ENCODE measurements at regions not wholly inside any gene's neighbourhood (a gene's known extent, or its start where the extent isn't known, plus 50 kb on each side); places are given as distances from the start of the nearest gene placed in this dataset.

- Histone ChIP-seq H3K4me3 (no peak overlapping the region), H3K4me2 (no peak overlapping the region), H3K4me1 (peaks cover 0 to 7% (median 0%) of the 10 kb centered on the region in 10 experiments; a peak in 2 of 20 replicates), H3K9me3 (replicated peaks in 1 of 11) (no peaks in the 10 kb centered on the region), H3K27ac (no peak overlapping the region), H3K36me3 (no peaks in the 10 kb centered on the region), H3K27me3 (no peaks in the 10 kb centered on the region), H3K9ac (no peak overlapping the region), H4K20me1 (no peaks in the 10 kb centered on the region)
- no peak for TF ChIP-seq Cebpa-rat (IDR thresholded peaks at IDR 0.05)
These were observed 216.0 kb upstream of the ZNF32 start for GRCh38 chr10:43864656-43865055.

DNA sequence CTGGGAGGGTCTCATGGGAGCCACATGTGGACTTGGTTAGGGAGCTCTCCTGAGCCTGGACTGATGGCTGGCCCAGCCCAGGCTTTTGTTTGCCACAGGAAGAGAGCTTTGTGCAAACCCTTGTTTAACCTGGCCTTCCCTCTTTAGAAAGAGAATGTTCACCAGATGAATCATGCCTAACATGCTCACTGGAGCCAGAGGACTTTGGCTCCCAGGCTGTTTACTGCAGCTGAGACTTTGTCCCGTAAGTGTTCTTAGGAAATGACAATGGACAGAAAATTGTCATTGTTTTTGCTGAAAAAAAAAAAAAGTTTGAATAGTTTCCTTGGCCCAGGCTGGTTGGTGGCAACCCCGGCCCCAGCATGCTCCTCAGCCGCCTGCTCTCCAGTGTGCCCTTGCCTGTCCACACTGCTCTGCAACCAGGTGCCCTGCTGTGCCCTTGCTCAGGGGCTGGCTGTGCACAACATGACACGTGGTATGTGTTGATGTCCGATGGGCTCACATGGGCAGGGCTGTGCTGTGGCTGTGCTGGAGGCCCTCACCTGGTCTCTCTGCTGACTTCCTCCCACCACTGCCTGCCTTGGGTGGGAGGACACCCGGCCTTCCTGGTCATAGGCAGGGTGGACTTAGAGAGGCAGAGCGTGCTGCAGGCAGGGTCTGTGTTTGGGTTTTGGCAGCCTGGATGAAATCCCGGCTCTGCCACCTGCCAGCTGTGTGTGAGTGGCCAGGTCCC is 215.3 kb upstream of the ZNF32 start:
- H3K4me2 ChIP-seq: no peak overlapping the region
- no peaks in the 10 kb centered on the region for H3K9me3 ChIP-seq (replicated peaks in 1 of 11)
- H3K4me3 ChIP-seq: no peak overlapping the region
- H3K27me3 ChIP-seq: no peaks in the 10 kb centered on the region
- H3K27ac ChIP-seq: no peak overlapping the region
- H3K9ac ChIP-seq: no peak overlapping the region
- H3K4me1 ChIP-seq: peaks cover 0 to 7% (median 0%) of the 10 kb centered on the region in 10 experiments; a peak in 1 of 20 replicates
- no peaks in the 10 kb centered on the region for H3K36me3 ChIP-seq
- H4K20me1 ChIP-seq: no peaks in the 10 kb centered on the region
- TF ChIP-seq Cebpa-rat (IDR thresholded peaks at IDR 0.05): no peak

GRCh38 chr10:43863270-43863669 is 214.6 kb upstream of the ZNF32 start:
- H4K20me1 ChIP-seq: no peaks in the 10 kb centered on the region
- no peak overlapping the region for H3K4me3 ChIP-seq
- no peak overlapping the region for H3K27ac ChIP-seq
- H3K9me3 ChIP-seq (replicated peaks in 1 of 11): no peaks in the 10 kb centered on the region
- H3K36me3 ChIP-seq: no peaks in the 10 kb centered on the region
- no peaks in the 10 kb centered on the region for H3K27me3 ChIP-seq
- no peak overlapping the region for H3K9ac ChIP-seq
- peaks cover 0 to 7% (median 0%) of the 10 kb centered on the region in 10 experiments; a peak in 1 of 20 replicates for H3K4me1 ChIP-seq
- H3K4me2 ChIP-seq: no peak overlapping the region
- no peak for TF ChIP-seq Cebpa-rat (IDR thresholded peaks at IDR 0.05)

DNA sequence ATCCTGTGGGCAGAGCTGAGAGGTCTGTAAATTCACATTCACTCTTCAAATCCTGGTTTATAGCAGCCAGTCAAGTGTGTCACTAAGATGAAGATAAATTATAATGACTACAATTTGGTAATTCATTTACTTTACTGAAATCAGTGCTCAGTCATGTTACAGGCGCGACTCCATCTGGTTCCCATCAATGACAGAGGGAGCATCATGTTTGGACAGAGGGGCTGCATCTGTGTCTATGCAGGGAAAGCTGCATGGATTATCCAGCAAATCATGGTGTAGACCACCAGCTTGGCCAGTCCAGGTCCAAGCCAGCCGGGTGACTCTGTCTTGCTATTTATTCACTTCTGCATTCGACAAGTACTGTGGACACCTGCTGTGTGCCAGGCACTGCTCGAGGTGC is 214.1 kb upstream of the ZNF32 start:
- Histone ChIP-seq H3K4me2 (no peak overlapping the region), H3K4me1 (peaks cover 0 to 7% (median 0%) of the 10 kb centered on the region in 10 experiments; a peak in 1 of 20 replicates), H3K9me3 (replicated peaks in 1 of 11) (no peaks in the 10 kb centered on the region), H3K9ac (no peak overlapping the region), H3K36me3 (no peaks in the 10 kb centered on the region), H4K20me1 (no peaks in the 10 kb centered on the region), H3K4me3 (no peak overlapping the region), H3K27ac (no peak overlapping the region), H3K27me3 (no peaks in the 10 kb centered on the region)
- TF ChIP-seq Cebpa-rat (IDR thresholded peaks at IDR 0.05): no peak

DNA sequence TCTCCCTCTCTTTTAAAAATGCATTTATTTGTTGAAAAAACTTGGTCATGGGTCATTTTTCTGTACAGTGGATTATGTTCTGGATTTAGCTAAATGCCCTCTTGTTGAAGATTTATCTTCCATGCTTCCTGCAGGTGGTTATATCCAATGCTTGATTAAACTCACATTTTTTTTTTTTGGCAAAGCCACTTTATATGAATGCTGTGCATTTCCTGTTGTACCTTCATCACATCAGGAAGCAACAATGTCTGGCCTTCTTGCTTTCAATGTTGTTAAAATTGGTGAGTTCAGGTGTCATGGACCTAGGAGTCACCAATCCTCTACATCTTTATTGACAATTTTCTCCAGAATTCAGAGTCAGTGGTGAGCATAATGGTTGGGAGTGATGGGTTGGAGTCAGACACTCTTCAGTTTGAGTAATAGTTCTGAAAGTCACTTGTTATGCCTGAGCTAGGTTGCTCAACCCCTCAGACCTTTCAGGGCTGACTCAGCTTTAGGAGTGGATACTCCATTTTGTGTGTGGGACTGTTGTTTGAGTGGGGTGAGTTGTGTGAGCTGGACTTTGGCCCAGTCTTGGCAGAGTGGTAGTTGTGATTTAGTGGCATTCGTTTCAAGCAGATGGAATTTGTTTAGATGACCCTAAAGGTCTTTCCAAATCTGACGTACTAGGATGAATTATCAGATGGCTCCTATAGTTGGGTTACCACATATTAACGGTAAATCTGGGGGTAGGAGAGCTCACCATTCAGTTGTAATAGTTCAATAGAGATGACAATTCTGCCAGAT is 213.5 kb upstream of the ZNF32 start:
- Histone ChIP-seq H3K4me1 (peaks cover 0 to 7% (median 0%) of the 10 kb centered on the region in 10 experiments; a peak in 1 of 20 replicates), H3K9ac (no peak overlapping the region)

GRCh38 chr10:43859016-43859525 is 210.4 kb upstream of the ZNF32 start:
- H3K36me3 ChIP-seq: no peaks in the 10 kb centered on the region
- TF ChIP-seq Cebpa-rat (IDR thresholded peaks at IDR 0.05): no peak
- H3K27me3 ChIP-seq: no peaks in the 10 kb centered on the region
- H3K9me3 ChIP-seq (replicated peaks in 1 of 11): no peaks in the 10 kb centered on the region
- H4K20me1 ChIP-seq: no peaks in the 10 kb centered on the region
- peaks cover 0 to 10% (median 0%) of the 10 kb centered on the region in 10 experiments; a peak in 1 of 20 replicates for H3K4me1 ChIP-seq
- no peak overlapping the region for H3K27ac ChIP-seq
- no peak overlapping the region for H3K9ac ChIP-seq
- no peak overlapping the region for H3K4me3 ChIP-seq
- H3K4me2 ChIP-seq: no peak overlapping the region

More for the DNA sequence above, 213.5 kb upstream of the ZNF32 start:
- no peak overlapping the region for H3K27ac ChIP-seq
- peak overlapping the region in 3 of 11 experiments; percentile 9 to 13 (median 11); a peak in 3 of 22 replicates for H3K4me2 ChIP-seq
- no peaks in the 10 kb centered on the region for H3K36me3 ChIP-seq
- H4K20me1 ChIP-seq: no peaks in the 10 kb centered on the region
- no peaks in the 10 kb centered on the region for H3K9me3 ChIP-seq (replicated peaks in 1 of 11)
- H3K4me3 ChIP-seq: no peak overlapping the region
- TF ChIP-seq Cebpa-rat (IDR thresholded peaks at IDR 0.05): no peak
- no peaks in the 10 kb centered on the region for H3K27me3 ChIP-seq

- Histone ChIP-seq H3K27ac (no peak overlapping the region), H3K9me3 (replicated peaks in 1 of 11) (no peaks in the 10 kb centered on the region), H3K36me3 (no peaks in the 10 kb centered on the region), H3K27me3 (no peaks in the 10 kb centered on the region), H3K9ac (no peak overlapping the region), H3K4me2 (no peak overlapping the region), H3K4me3 (no peak overlapping the region), H3K4me1 (peaks cover 0 to 10% (median 0%) of the 10 kb centered on the region in 10 experiments; a peak in 1 of 20 replicates), H4K20me1 (no peaks in the 10 kb centered on the region)
- no peak for TF ChIP-seq Cebpa-rat (IDR thresholded peaks at IDR 0.05)
These were observed 209.2 kb upstream of the ZNF32 start for GRCh38 chr10:43857931-43858315.

DNA sequence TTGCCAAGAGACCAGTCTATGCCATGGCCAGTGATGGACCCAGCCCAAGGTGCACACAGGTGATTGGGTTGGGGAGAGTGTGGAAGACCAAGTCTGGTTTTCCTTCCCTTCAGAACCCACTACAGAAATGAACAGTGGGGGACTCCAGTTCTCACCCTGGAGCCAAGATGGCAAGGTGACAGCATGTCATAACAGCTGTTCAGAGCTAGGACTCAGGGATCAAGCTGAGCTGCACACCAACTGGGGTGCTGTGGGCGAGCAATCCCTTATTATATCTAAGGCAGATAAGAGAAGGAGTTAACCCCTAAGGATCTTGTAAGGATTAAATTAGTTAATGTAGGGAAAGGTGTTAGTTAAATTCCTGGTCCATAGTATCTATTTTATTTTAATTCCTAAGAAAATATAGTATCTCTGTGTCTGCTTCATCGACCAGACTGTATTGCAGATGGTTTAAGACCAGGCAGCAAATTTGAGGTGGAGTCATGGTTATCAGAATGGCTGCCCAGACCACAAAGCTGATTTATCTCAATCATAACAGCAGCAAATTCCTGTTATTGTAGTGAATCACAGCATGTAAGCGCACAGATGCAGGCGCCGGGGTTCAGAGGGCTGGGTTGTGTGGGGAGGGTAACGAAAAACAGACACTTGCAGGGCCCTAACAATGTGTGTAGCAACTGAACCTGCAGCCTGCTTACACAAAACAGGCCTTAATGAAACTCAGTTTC is 208.7 kb upstream of the ZNF32 start:
- no peaks in the 10 kb centered on the region for H4K20me1 ChIP-seq
- H3K27me3 ChIP-seq: no peaks in the 10 kb centered on the region
- H3K27ac ChIP-seq: no peak overlapping the region
- H3K9me3 ChIP-seq (replicated peaks in 1 of 11): no peaks in the 10 kb centered on the region
- H3K9ac ChIP-seq: no peak overlapping the region
- H3K4me3 ChIP-seq: no peak overlapping the region
- peaks cover 0 to 10% (median 0%) of the 10 kb centered on the region in 10 experiments; a peak in 1 of 20 replicates for H3K4me1 ChIP-seq
- H3K36me3 ChIP-seq: no peaks in the 10 kb centered on the region
- H3K4me2 ChIP-seq: no peak overlapping the region
- TF ChIP-seq Cebpa-rat (IDR thresholded peaks at IDR 0.05): no peak

- H3K27ac ChIP-seq: no peak overlapping the region
- no peak for TF ChIP-seq Cebpa-rat (IDR thresholded peaks at IDR 0.05)
These were observed 207.6 kb upstream of the ZNF32 start for GRCh38 chr10:43856299-43856698.

More at GRCh38 chr10:43856299-43856698, 207.6 kb upstream of the ZNF32 start:
- no peak overlapping the region for H3K4me3 ChIP-seq
- H4K20me1 ChIP-seq: no peaks in the 10 kb centered on the region
- peaks cover 0 to 4% (median 0%) of the 10 kb centered on the region in 10 experiments; a peak in 1 of 20 replicates for H3K4me1 ChIP-seq
- H3K27me3 ChIP-seq: no peaks in the 10 kb centered on the region
- H3K36me3 ChIP-seq: no peaks in the 10 kb centered on the region
- no peaks in the 10 kb centered on the region for H3K9me3 ChIP-seq (replicated peaks in 1 of 11)
- no peak overlapping the region for H3K4me2 ChIP-seq
- H3K9ac ChIP-seq: no peak overlapping the region

All from BLaER1 treated with 17β-estradiol and CSF1 and Interleukin-3, amounts not matched to agents 10 nM and 100 nM (cell line).